Endodermal cell (in vitro differentiated cells): ENCODE measurements at regions not wholly inside any gene's neighbourhood (a gene's known extent, or its start where the extent isn't known, plus 50 kb on each side); places are given as distances from the start of the nearest gene placed in this dataset.

Source experiments
- DNase-seq: peaks from one replicate; pipeline ENCODE4 v3.0.0-alpha.2; 2017
- H3K27ac ChIP-seq: 2 replicates; pipeline ENCODE4 v1.5.1; 2013; ENCODE audit warnings: mild to moderate bottlenecking, low read depth, low read length, moderate library complexity
- H3K27me3 ChIP-seq: 2 replicates; pipeline ENCODE4 v1.6.1; 2013; ENCODE audit warnings: mild to moderate bottlenecking, low read length, moderate library complexity; ENCODE audit not compliant: insufficient read depth, control insufficient read depth, poor library complexity, severe bottlenecking
- H3K36me3 ChIP-seq: 2 replicates; pipeline ENCODE4 v1.7.0; 2013; ENCODE audit warnings: mild to moderate bottlenecking, low read length, moderate library complexity; ENCODE audit not compliant: control insufficient read depth, insufficient read depth
- H3K4me1 ChIP-seq: one replicate; pipeline ENCODE4 v1.7.0; 2013; ENCODE audit warnings: low read length; ENCODE audit not compliant: control insufficient read depth, insufficient read depth
- H3K4me3 ChIP-seq: 2 replicates; pipeline ENCODE4 v1.5.1; 2013; ENCODE audit warnings: mild to moderate bottlenecking, low read length, moderate library complexity
- H3K9ac ChIP-seq: 2 replicates; pipeline ENCODE4 v1.6.1; 2013; ENCODE audit warnings: mild to moderate bottlenecking, low read length, moderate library complexity; ENCODE audit not compliant: poor library complexity, severe bottlenecking; ENCODE audit errors: extremely low read depth
- H3K9me3 ChIP-seq: 2 replicates; pipeline ENCODE4 v1.6.1; 2013; ENCODE audit warnings: mild to moderate bottlenecking, low read length, moderate library complexity; ENCODE audit not compliant: control insufficient read depth
- H3K27ac Mint-ChIP-seq: 2 replicates; pipeline ENCODE4 v1.8.0; 2020; ENCODE audit warnings: mixed read lengths
- H3K27me3 Mint-ChIP-seq: 2 replicates; pipeline ENCODE4 v1.8.0; 2021; ENCODE audit warnings: mild to moderate bottlenecking, mixed read lengths; ENCODE audit not compliant: insufficient read depth
- H3K36me3 Mint-ChIP-seq: 2 replicates; pipeline ENCODE4 v1.8.0; 2020; ENCODE audit warnings: low read depth, mixed read lengths
- H3K4me1 Mint-ChIP-seq: 2 replicates; pipeline ENCODE4 v1.8.0; 2020; ENCODE audit warnings: mixed read lengths
- H3K4me3 Mint-ChIP-seq: 2 replicates; pipeline ENCODE4 v1.8.0; 2020; ENCODE audit warnings: mild to moderate bottlenecking, moderate library complexity, mixed read lengths
- H3K9me3 Mint-ChIP-seq: 2 replicates; pipeline ENCODE4 v1.8.0; 2020; ENCODE audit warnings: mild to moderate bottlenecking, mixed read lengths
- CTCF ChIP-seq: fragments of 200-600 bp; sonication (generic); conservative IDR thresholded peaks from 2 replicates; pipeline ENCODE4 v1.5.0; 2021; ENCODE audit warnings: antibody characterized with exemption, mild to moderate bottlenecking
- WGBS, 2 experiments: methylation state at CpG; one replicate each; pipeline versions ENCODE4 v1.1.5 to v1.1.7; 2013; ENCODE audit warnings: missing lambda C conversion rate in 2 of 2, mixed read lengths in 1 of 2; ENCODE audit not compliant: insufficient coverage in 1 of 2, insufficient read length in 1 of 2; 5-methylcytosine and 5-hydroxymethylcytosine counted together

- Mint-ChIP-seq H3K27me3 (no peaks in the 10 kb centered on the region), H3K4me3 (no peak overlapping the region), H3K36me3 (no peaks in the 10 kb centered on the region), H3K9me3 (no peaks in the 10 kb centered on the region), H3K4me1 (peaks cover 11% of the 10 kb centered on the region), H3K27ac (no peak overlapping the region)
- Histone ChIP-seq H3K9me3 (peaks cover 8% of the 10 kb centered on the region), H3K9ac (no peak overlapping the region), H3K27me3 (no peaks in the 10 kb centered on the region), H3K27ac (no peak overlapping the region), H3K4me1 (peaks cover 4% of the 10 kb centered on the region), H3K4me3 (no peak overlapping the region), H3K36me3 (no peaks in the 10 kb centered on the region)
- 90 to 100% methylated on average over 2 to 3 of the region's 3 CpGs for WGBS, 2 experiments
- DNase-seq: no peak
- no peak for TF ChIP-seq CTCF
These were observed 382.8 kb downstream of the FOXO1 start for GRCh38 chr13:40283666-40284065.

- TF ChIP-seq CTCF: no peak
- Mint-ChIP-seq H3K36me3 (no peaks in the 10 kb centered on the region), H3K4me1 (peaks cover 2% of the 10 kb centered on the region), H3K27ac (no peak overlapping the region), H3K4me3 (no peak overlapping the region), H3K27me3 (no peaks in the 10 kb centered on the region), H3K9me3 (no peaks in the 10 kb centered on the region)
- Histone ChIP-seq H3K4me3 (no peak overlapping the region), H3K27ac (no peak overlapping the region), H3K27me3 (no peaks in the 10 kb centered on the region), H3K9me3 (peaks cover 8% of the 10 kb centered on the region), H3K4me1 (no peaks in the 10 kb centered on the region), H3K36me3 (no peaks in the 10 kb centered on the region), H3K9ac (no peak overlapping the region)
- DNase-seq: no peak
These were observed 380.8 kb downstream of the FOXO1 start for GRCh38 chr13:40285634-40286033.

- WGBS, 2 experiments: 91% methylated on average over 4 of the region's 4 CpGs
- H3K4me3 ChIP-seq: no peak overlapping the region
These were observed 379.0 kb downstream of the FOXO1 start for GRCh38 chr13:40287428-40287827.

More at GRCh38 chr13:40287428-40287827, 379.0 kb downstream of the FOXO1 start:
- Histone ChIP-seq H3K9ac (no peak overlapping the region), H3K27me3 (no peaks in the 10 kb centered on the region), H3K9me3 (peaks cover 4% of the 10 kb centered on the region), H3K4me1 (no peaks in the 10 kb centered on the region), H3K27ac (no peak overlapping the region), H3K36me3 (no peaks in the 10 kb centered on the region)
- no peak for TF ChIP-seq CTCF
- Mint-ChIP-seq H3K4me3 (no peak overlapping the region), H3K36me3 (no peaks in the 10 kb centered on the region), H3K9me3 (no peaks in the 10 kb centered on the region), H3K27ac (no peak overlapping the region), H3K4me1 (no peaks in the 10 kb centered on the region), H3K27me3 (no peaks in the 10 kb centered on the region)
- no peak for DNase-seq
